Mesenchymal stem cell (in vitro differentiated cells and primary cell): ENCODE measurements at regions not wholly inside any gene's neighbourhood (a gene's known extent, or its start where the extent isn't known, plus 50 kb on each side); places are given as distances from the start of the nearest gene placed in this dataset.

ENCODE experiments used
- DNase-seq: peaks from one replicate; pipeline ENCODE4 v3.0.0-alpha.2; 2013
- H2AFZ ChIP-seq: one replicate; pipeline ENCODE4 v1.6.1; 2013; ENCODE audit warnings: low read depth, mild to moderate bottlenecking, control low read depth, inconsistent platforms, low read length, moderate library complexity
- H2AK5ac ChIP-seq: 2 replicates; pipeline ENCODE4 v1.6.1; 2013; ENCODE audit warnings: low read length, moderate library complexity, mild to moderate bottlenecking, inconsistent platforms; ENCODE audit not compliant: severe bottlenecking
- H2BK120ac ChIP-seq: one replicate; pipeline ENCODE4 v1.6.1; 2013; ENCODE audit warnings: low read depth, mild to moderate bottlenecking, inconsistent platforms, low read length, moderate library complexity
- H2BK12ac ChIP-seq, 2 experiments: one replicate each; pipeline ENCODE4 v1.6.1; 2013; ENCODE audit warnings: inconsistent platforms in 2 of 2, low read length in 2 of 2, mild to moderate bottlenecking in 2 of 2, moderate library complexity in 2 of 2, control low read depth in 1 of 2
- H2BK15ac ChIP-seq: one replicate; pipeline ENCODE4 v1.6.1; 2013; ENCODE audit warnings: mild to moderate bottlenecking, low read depth, inconsistent platforms; ENCODE audit not compliant: poor library complexity, severe bottlenecking
- H2BK5ac ChIP-seq: 2 replicates; pipeline ENCODE4 v1.6.1; 2013; ENCODE audit warnings: low read depth, mild to moderate bottlenecking, low read length, control low read depth, inconsistent platforms; ENCODE audit not compliant: poor library complexity, severe bottlenecking
- H3K14ac ChIP-seq, 2 experiments: one replicate each; pipeline ENCODE4 v1.6.1; 2013; ENCODE audit warnings: inconsistent platforms in 2 of 2, low read length in 2 of 2, control low read depth in 1 of 2, mild to moderate bottlenecking in 1 of 2, moderate library complexity in 1 of 2
- H3K18ac ChIP-seq, 2 experiments: one replicate each; pipeline ENCODE4 v1.6.1; 2013; ENCODE audit warnings: inconsistent platforms in 2 of 2, low read length in 2 of 2, control low read depth in 1 of 2, low read depth in 1 of 2, mild to moderate bottlenecking in 1 of 2
- H3K23ac ChIP-seq, 2 experiments: one replicate each; pipeline ENCODE4 v1.6.1; 2013; ENCODE audit warnings: inconsistent platforms in 2 of 2, low read length in 2 of 2, mild to moderate bottlenecking in 2 of 2, moderate library complexity in 2 of 2, control low read depth in 1 of 2
- H3K27ac ChIP-seq: 2 replicates; pipeline ENCODE4 v1.5.1; 2013; ENCODE audit warnings: mild to moderate bottlenecking, moderate library complexity, low read length, control low read depth, inconsistent platforms; ENCODE audit not compliant: poor library complexity, severe bottlenecking
- H3K27me3 ChIP-seq, 2 experiments: 2 replicates each; pipeline versions ENCODE4 v1.6.1 to v1.7.0; 2013; ENCODE audit warnings: low read length in 2 of 2, mild to moderate bottlenecking in 2 of 2, moderate library complexity in 2 of 2, control low read depth in 1 of 2, inconsistent platforms in 1 of 2; ENCODE audit not compliant: control insufficient read depth in 1 of 2, insufficient read depth in 1 of 2
- H3K36me3 ChIP-seq, 2 experiments: 2 replicates each; pipeline versions ENCODE4 v1.6.1 to v1.7.0; 2013; ENCODE audit warnings: low read length in 2 of 2, control low read depth in 1 of 2, inconsistent platforms in 1 of 2, low read depth in 1 of 2, mild to moderate bottlenecking in 1 of 2; ENCODE audit not compliant: insufficient read depth in 2 of 2, control insufficient read depth in 1 of 2
- H3K4ac ChIP-seq, 2 experiments: one replicate each; pipeline ENCODE4 v1.6.1; 2013; ENCODE audit warnings: inconsistent platforms in 2 of 2, low read length in 2 of 2, mild to moderate bottlenecking in 2 of 2, moderate library complexity in 2 of 2, control low read depth in 1 of 2, low read depth in 1 of 2
- H3K4me1 ChIP-seq: 2 replicates; pipeline ENCODE4 v1.6.1; 2013; ENCODE audit warnings: low read depth, low read length, control low read depth; ENCODE audit not compliant: control insufficient read depth, insufficient read depth
- H3K4me2 ChIP-seq: 2 replicates; pipeline ENCODE4 v1.6.1; 2013; ENCODE audit warnings: low read length, mild to moderate bottlenecking, inconsistent platforms; ENCODE audit not compliant: poor library complexity, severe bottlenecking
- H3K4me3 ChIP-seq, 2 experiments: 2 replicates each; pipeline versions ENCODE4 v1.5.1 to v1.7.0; 2013; ENCODE audit warnings: low read length in 2 of 2, mild to moderate bottlenecking in 2 of 2, control low read depth in 1 of 2, low read depth in 1 of 2; ENCODE audit not compliant: insufficient read depth in 1 of 2
- H3K79me1 ChIP-seq: replicated peaks from 2 replicates; pipeline ENCODE4 v1.6.1; 2013; ENCODE audit warnings: mild to moderate bottlenecking, control low read depth, low read length, inconsistent platforms; ENCODE audit not compliant: poor library complexity, severe bottlenecking
- H3K9ac ChIP-seq: 2 replicates; pipeline ENCODE4 v1.7.0; 2013; ENCODE audit warnings: mild to moderate bottlenecking, low read length, moderate library complexity
- H3K9me3 ChIP-seq: 2 replicates; pipeline ENCODE4 v1.7.0; 2013; ENCODE audit warnings: mild to moderate bottlenecking, low read length; ENCODE audit not compliant: control insufficient read depth
- H4K8ac ChIP-seq: one replicate; pipeline ENCODE4 v1.6.1; 2013; ENCODE audit warnings: inconsistent platforms, mild to moderate bottlenecking, low read length, moderate library complexity
- H4K91ac ChIP-seq: one replicate; pipeline ENCODE4 v1.6.1; 2013; ENCODE audit warnings: mild to moderate bottlenecking, low read length, inconsistent platforms
- WGBS: methylation state at CpG from one replicate; pipeline ENCODE4 v1.1.7; 2013; ENCODE audit warnings: mixed read lengths; 5-methylcytosine and 5-hydroxymethylcytosine counted together

DNA sequence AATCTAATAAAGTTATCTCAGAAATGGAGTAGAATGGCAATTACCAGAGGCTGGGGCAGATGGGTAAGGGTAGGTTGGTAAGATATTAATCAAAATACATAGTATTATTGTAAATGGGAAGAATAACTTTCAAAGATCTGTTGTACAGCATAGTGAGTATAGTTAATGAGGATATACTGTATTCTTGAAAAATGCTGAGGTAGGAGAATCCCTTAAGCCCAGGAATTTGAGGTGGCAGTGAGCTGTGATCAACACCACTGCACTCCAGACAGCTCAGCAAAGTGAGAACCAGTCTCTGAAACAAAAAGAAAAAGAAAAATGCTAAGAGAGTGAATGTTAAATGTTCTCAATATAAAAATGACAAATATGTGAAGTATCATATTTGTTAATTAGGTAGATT is 1033.7 kb downstream of the KCNT2 start:
- H3K14ac ChIP-seq: no peak overlapping the region
- no peak overlapping the region for H3K23ac ChIP-seq
- no peak overlapping the region for H3K4me2 ChIP-seq
- H4K8ac ChIP-seq: no peak overlapping the region
- no peak overlapping the region for H3K18ac ChIP-seq
- H3K9ac ChIP-seq: no peak overlapping the region
- no peak overlapping the region for H2BK5ac ChIP-seq
- H2BK120ac ChIP-seq: no peak overlapping the region
- no peak overlapping the region for H4K91ac ChIP-seq
- no peaks in the 10 kb centered on the region for H3K27me3 ChIP-seq
- no peak for DNase-seq
- no peak overlapping the region for H2BK12ac ChIP-seq
- no peaks in the 10 kb centered on the region for H3K36me3 ChIP-seq
- H2BK15ac ChIP-seq: no peak overlapping the region
- H3K79me1 ChIP-seq: no peaks in the 10 kb centered on the region
- H3K4me1 ChIP-seq: no peaks in the 10 kb centered on the region
- peaks cover 4% of the 10 kb centered on the region for H3K9me3 ChIP-seq
- H3K4ac ChIP-seq: no peak overlapping the region
- no peak overlapping the region for H2AFZ ChIP-seq
- no peak overlapping the region for H2AK5ac ChIP-seq
- no peak overlapping the region for H3K27ac ChIP-seq
- no peak overlapping the region for H3K4me3 ChIP-seq

- WGBS: no CpG with 5 or more reads among the region's 3 CpGs
- Histone ChIP-seq H3K27ac (no peak overlapping the region), H3K23ac (no peak overlapping the region), H3K18ac (no peak overlapping the region), H3K4me1 (no peaks in the 10 kb centered on the region), H3K4ac (no peak overlapping the region), H3K9me3 (peaks cover 4% of the 10 kb centered on the region), H3K4me3 (no peak overlapping the region), H4K91ac (no peak overlapping the region), H3K14ac (no peak overlapping the region), H2AK5ac (no peak overlapping the region), H2AFZ (no peak overlapping the region), H3K36me3 (no peaks in the 10 kb centered on the region), H3K79me1 (no peaks in the 10 kb centered on the region), H4K8ac (no peak overlapping the region), H2BK15ac (no peak overlapping the region), H3K27me3 (no peaks in the 10 kb centered on the region), H3K4me2 (no peak overlapping the region), H2BK5ac (no peak overlapping the region), H3K9ac (no peak overlapping the region), H2BK12ac (no peak overlapping the region), H2BK120ac (no peak overlapping the region)
- no peak for DNase-seq
These were observed 1038.3 kb downstream of the KCNT2 start for GRCh38 chr1:195569934-195570333.

DNA sequence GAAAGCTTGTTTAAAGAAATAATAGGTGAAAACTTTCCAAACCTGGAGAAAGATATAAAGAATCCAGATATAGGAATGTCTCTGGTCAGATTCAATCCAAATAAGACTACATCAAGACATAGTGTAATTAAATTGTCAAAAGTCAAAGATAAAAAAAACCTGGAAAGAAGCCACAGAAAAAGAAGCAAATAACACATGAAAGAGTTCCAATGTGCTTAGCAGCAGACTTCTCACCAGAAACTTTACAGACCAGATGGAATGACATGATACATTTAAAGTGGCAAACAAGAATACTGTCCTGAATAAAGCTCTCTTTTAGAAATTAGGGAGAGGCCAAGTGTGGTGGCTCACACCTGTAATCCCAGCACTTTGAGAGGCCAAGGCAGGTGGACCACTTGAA is 1039.9 kb downstream of the KCNT2 start:
- H3K18ac ChIP-seq: no peak overlapping the region
- H3K23ac ChIP-seq: no peak overlapping the region
- H3K27me3 ChIP-seq: no peaks in the 10 kb centered on the region
- H3K4me1 ChIP-seq: no peaks in the 10 kb centered on the region
- no peaks in the 10 kb centered on the region for H3K79me1 ChIP-seq
- DNase-seq: peak; percentile 3
- H2BK5ac ChIP-seq: peak overlapping the region; percentile 31
- no peak overlapping the region for H2AK5ac ChIP-seq
- H3K9ac ChIP-seq: no peak overlapping the region
- H3K4me3 ChIP-seq: no peak overlapping the region
- H3K36me3 ChIP-seq: no peaks in the 10 kb centered on the region
- H2BK15ac ChIP-seq: no peak overlapping the region
- no peak overlapping the region for H2AFZ ChIP-seq
- no peak overlapping the region for H2BK12ac ChIP-seq
- no peak overlapping the region for H4K91ac ChIP-seq
- H3K4ac ChIP-seq: no peak overlapping the region
- no peak overlapping the region for H3K4me2 ChIP-seq
- no peak overlapping the region for H3K14ac ChIP-seq
- peaks cover 4% of the 10 kb centered on the region for H3K9me3 ChIP-seq
- H2BK120ac ChIP-seq: no peak overlapping the region
- no peak overlapping the region for H3K27ac ChIP-seq
- no peak overlapping the region for H4K8ac ChIP-seq

- Histone ChIP-seq H2BK15ac (no peak overlapping the region), H3K79me1 (no peaks in the 10 kb centered on the region), H4K8ac (no peak overlapping the region), H3K14ac (no peak overlapping the region), H2AK5ac (no peak overlapping the region), H3K9ac (no peak overlapping the region), H3K9me3 (peaks cover 5% of the 10 kb centered on the region), H3K36me3 (no peaks in the 10 kb centered on the region), H2BK12ac (no peak overlapping the region), H3K18ac (no peak overlapping the region), H3K27ac (no peak overlapping the region), H3K27me3 (no peaks in the 10 kb centered on the region), H2BK5ac (no peak overlapping the region), H2BK120ac (no peak overlapping the region), H3K4me3 (no peak overlapping the region), H3K4me2 (no peak overlapping the region), H4K91ac (no peak overlapping the region), H2AFZ (no peak overlapping the region), H3K4ac (no peak overlapping the region), H3K4me1 (no peaks in the 10 kb centered on the region), H3K23ac (no peak overlapping the region)
- 100% methylated on average over 2 of the region's 2 CpGs for WGBS
- DNase-seq: no peak
These were observed 1046.2 kb downstream of the KCNT2 start for GRCh38 chr1:195562074-195562473.
